Testis (tissue), 2 donors: ENCODE measurements at regions not wholly inside any gene's neighbourhood (a gene's known extent, or its start where the extent isn't known, plus 50 kb on each side); places are given as distances from the start of the nearest gene placed in this dataset.
"Not testable (repeated sequence)": the region's sequence is repeated elsewhere in the genome, so short reads cannot be mapped to it uniquely, and the experiment has no call there.

Experiments
- DNase-seq: peaks from one replicate; pipeline ENCODE4 v3.0.0-alpha.2; 2019
- H3K27ac ChIP-seq, 2 donors: fragments of 200-600 bp; sonication (generic); one replicate each; pipeline ENCODE4 v1.5.1; 2019
- H3K27me3 ChIP-seq: fragments of 200-600 bp; sonication (generic); one replicate; pipeline ENCODE4 v1.5.1; 2019
- H3K36me3 ChIP-seq: fragments of 200-600 bp; sonication (generic); one replicate; pipeline ENCODE4 v1.5.1; 2017; ENCODE audit warnings: low read depth; ENCODE audit errors: missing control alignments
- H3K4me1 ChIP-seq: fragments of 200-600 bp; sonication (generic); one replicate; pipeline ENCODE4 v1.5.1; 2019
- H3K4me3 ChIP-seq, 2 donors: fragments of 200-600 bp; sonication (generic); one replicate each; pipeline ENCODE4 v1.5.1; 2017 to 2019
- H3K9me3 ChIP-seq: fragments of 200-600 bp; sonication (generic); one replicate; pipeline ENCODE4 v1.5.1; 2017
- POLR2A ChIP-seq: fragments of 450-650 bp; IDR thresholded peaks from one replicate; pipeline ENCODE4 v1.6.1; 2017; ENCODE audit warnings: antibody characterized with exemption, mild to moderate bottlenecking, moderate library complexity
- WGBS, 2 donors: methylation state at CpG; one replicate each; pipeline ENCODE4 v1.1.5; 2018; 5-methylcytosine and 5-hydroxymethylcytosine counted together
- intact Hi-C: fragments of 100-400 bp; cut with DNase I; formaldehyde crosslinking; loops from one replicate; pipeline ENCODE4 v1.15.1; 2023; ENCODE audit warnings: low total_unique reads
- TF ChIP-seq, protein P1 (sequence below), 3 experiments: fragments of 450-650 bp in 2 of 3; fragments of 200-600 bp in 1 of 3; sonication (generic) in 1 of 3; IDR thresholded peaks; one replicate each; pipeline ENCODE4 v1.5.1; 2016 to 2019; ENCODE audit warnings: antibody characterized with exemption in 3 of 3, mild to moderate bottlenecking in 2 of 3, moderate library complexity in 1 of 3

DNA sequence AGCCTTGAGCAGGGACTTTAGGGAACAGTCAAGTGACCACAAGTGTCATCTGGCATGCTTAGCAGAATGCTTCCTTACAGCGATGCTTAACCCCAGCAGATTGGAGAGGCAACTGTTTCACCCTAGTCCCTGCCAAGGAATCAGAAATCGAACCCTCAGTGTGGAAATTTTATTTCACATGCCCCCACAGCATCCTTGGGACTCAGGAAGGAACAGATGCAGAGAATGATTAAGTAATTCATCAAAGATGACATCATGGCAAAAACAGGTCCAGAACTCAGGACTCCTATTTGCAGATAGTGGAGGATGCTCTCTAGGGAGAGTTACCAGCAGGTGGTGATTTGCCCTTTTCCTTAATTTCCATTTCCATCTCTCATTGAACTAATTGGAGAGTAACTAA is 333.0 kb upstream of the KAZN start:
- Histone ChIP-seq H3K4me1 (no peaks in the 10 kb centered on the region), H3K4me3 (no peak overlapping the region), H3K9me3 (no peaks in the 10 kb centered on the region), H3K27me3 (no peaks in the 10 kb centered on the region), H3K27ac (no peak overlapping the region), H3K36me3 (no peaks in the 10 kb centered on the region)
- no peak for DNase-seq
- WGBS, 2 donors = 86 to 87% methylated on average over 2 of the region's 2 CpGs
- intact Hi-C loops = no loop called here
- TF ChIP-seq, protein P1, sequence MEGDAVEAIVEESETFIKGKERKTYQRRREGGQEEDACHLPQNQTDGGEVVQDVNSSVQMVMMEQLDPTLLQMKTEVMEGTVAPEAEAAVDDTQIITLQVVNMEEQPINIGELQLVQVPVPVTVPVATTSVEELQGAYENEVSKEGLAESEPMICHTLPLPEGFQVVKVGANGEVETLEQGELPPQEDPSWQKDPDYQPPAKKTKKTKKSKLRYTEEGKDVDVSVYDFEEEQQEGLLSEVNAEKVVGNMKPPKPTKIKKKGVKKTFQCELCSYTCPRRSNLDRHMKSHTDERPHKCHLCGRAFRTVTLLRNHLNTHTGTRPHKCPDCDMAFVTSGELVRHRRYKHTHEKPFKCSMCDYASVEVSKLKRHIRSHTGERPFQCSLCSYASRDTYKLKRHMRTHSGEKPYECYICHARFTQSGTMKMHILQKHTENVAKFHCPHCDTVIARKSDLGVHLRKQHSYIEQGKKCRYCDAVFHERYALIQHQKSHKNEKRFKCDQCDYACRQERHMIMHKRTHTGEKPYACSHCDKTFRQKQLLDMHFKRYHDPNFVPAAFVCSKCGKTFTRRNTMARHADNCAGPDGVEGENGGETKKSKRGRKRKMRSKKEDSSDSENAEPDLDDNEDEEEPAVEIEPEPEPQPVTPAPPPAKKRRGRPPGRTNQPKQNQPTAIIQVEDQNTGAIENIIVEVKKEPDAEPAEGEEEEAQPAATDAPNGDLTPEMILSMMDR (IDR thresholded peaks at IDR 0.05) = no peak
- no peak for TF ChIP-seq POLR2A

DNA sequence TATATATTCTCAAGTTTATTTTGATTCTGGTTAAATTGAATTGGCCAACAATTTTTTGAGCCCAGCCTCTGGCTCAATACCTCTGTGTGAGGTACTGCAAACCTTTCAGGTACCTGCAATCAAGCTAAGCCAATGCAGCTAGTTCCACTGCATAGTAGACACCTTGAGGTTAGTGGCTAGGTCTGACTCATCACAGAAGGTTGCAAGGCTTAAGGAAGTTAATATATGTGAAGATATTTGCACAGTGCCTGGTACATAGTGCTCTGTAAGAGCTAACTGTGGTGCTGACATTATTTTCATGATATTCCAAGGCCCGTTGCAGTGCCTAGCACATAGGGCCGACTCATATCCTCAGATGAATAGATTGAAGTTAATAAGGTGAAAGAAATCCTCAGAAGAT is 330.5 kb upstream of the KAZN start:
- Histone ChIP-seq H3K4me3 (no peak overlapping the region), H3K27me3 (no peaks in the 10 kb centered on the region), H3K36me3 (no peaks in the 10 kb centered on the region), H3K9me3 (no peaks in the 10 kb centered on the region), H3K4me1 (no peaks in the 10 kb centered on the region), H3K27ac (no peak overlapping the region)
- 91 to 96% methylated on average over 2 of the region's 2 CpGs for WGBS, 2 donors
- intact Hi-C loops = no loop called here
- no peak for DNase-seq
- TF ChIP-seq, protein P1 (IDR thresholded peaks at IDR 0.05) = no peak
- no peak for TF ChIP-seq POLR2A

DNA sequence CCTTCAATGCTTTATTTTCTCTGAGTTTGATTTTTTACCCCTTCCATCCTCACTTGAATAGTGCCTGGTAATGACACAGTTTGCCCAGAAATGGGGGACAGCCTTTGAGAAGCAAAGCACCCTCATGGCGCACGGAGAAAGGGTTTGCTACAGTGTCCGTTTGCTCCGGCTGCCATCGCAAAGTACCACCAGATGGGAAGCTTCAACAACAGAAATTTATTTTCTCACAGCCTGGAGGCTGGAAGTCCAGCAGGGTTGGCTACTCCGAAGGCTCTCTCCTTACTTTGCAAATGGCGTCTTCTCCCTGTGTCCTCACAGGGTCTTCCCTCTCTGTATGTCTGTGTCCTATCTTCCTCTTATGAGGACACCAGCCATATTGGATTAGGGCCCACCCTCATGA is 327.7 kb upstream of the KAZN start:
- Histone ChIP-seq H3K36me3 (no peaks in the 10 kb centered on the region), H3K4me3 (no peak overlapping the region), H3K27ac (no peak overlapping the region), H3K9me3 (no peaks in the 10 kb centered on the region), H3K4me1 (no peaks in the 10 kb centered on the region), H3K27me3 (no peaks in the 10 kb centered on the region)
- DNase-seq = no peak
- intact Hi-C loops = no loop called here
- no peak for TF ChIP-seq POLR2A
- TF ChIP-seq, protein P1 (IDR thresholded peaks at IDR 0.05) = no peak
- 89 to 96% methylated on average over 7 of the region's 7 CpGs for WGBS, 2 donors

DNA sequence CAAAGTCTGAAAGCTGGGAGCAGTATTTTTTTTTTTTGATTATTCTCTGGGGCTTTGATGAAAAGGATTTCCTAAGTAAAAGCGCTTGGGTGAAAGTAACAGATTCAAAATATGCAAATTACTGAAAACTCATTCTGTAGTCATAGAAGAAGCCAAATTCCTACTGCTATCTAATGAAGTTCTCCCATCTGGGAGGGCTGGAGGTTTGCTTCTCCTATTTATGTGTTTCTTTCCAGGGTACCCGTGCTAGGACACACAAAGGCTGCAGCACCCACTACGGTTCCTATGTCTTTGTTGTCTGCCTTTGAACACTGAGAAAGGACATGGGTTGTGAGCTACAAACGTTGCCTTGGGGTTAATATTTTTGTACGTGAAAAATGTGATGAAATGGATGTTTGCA is 324.7 kb upstream of the KAZN start:
- 90 to 91% methylated on average over 5 of the region's 5 CpGs for WGBS, 2 donors
- Histone ChIP-seq H3K4me1 (no peaks in the 10 kb centered on the region), H3K36me3 (no peaks in the 10 kb centered on the region), H3K4me3 (no peak overlapping the region), H3K27ac (no peak overlapping the region), H3K27me3 (no peaks in the 10 kb centered on the region), H3K9me3 (no peaks in the 10 kb centered on the region)
- no peak for DNase-seq
- no peak for TF ChIP-seq POLR2A
- TF ChIP-seq, protein P1 (IDR thresholded peaks at IDR 0.05) = no peak
- intact Hi-C loops = no loop called here

DNA sequence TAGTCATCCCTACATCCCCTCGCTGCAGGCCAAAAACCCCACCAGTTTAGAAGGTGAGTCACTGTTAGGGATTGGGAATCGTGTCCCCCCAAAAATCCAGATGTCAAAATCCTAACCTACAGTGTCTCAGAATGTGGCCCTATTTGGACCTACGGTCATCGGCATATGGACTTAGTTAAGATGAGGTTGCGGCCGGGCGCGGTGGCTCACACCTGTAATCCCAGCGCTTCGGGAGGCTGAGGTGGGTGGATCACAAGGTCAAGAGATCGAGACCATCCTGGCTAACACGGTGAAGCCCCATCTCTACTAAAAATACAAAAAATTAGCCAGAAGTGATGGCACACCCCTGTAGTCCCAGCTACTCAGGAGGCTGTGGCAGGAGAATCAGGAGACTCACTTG is 318.6 kb upstream of the KAZN start:
- DNase-seq, H3K4me3 ChIP-seq, H3K27ac ChIP-seq, H3K9me3 ChIP-seq, intact Hi-C loops, H3K27me3 ChIP-seq, H3K4me1 ChIP-seq, H3K36me3 ChIP-seq: not testable (repeated sequence)
- WGBS, 2 donors = 93 to 96% methylated on average over 12 of the region's 12 CpGs
